H9 (cell line): ENCODE measurements at regions not wholly inside any gene's neighbourhood (a gene's known extent, or its start where the extent isn't known, plus 50 kb on each side); places are given as distances from the start of the nearest gene placed in this dataset.

ENCODE experiments used
- DNase-seq: peaks from one replicate; pipeline ENCODE4 v3.0.0-alpha.2; 2017
- H2AFZ ChIP-seq: one replicate; pipeline ENCODE4 v1.6.1; 2013; ENCODE audit warnings: mild to moderate bottlenecking, low read length, control low read depth, moderate library complexity
- H2AK5ac ChIP-seq: 2 replicates; pipeline ENCODE4 v1.6.1; 2013; ENCODE audit warnings: low read length, control low read depth, mixed read lengths; ENCODE audit not compliant: insufficient read length
- H2BK120ac ChIP-seq: one replicate; pipeline ENCODE4 v1.6.1; 2013; ENCODE audit warnings: low read depth, mild to moderate bottlenecking, low read length, control low read depth, inconsistent platforms; ENCODE audit not compliant: poor library complexity, severe bottlenecking
- H2BK12ac ChIP-seq: 2 replicates; pipeline ENCODE4 v1.6.1; 2013; ENCODE audit warnings: low read length, control low read depth, mixed read lengths, low read depth; ENCODE audit not compliant: insufficient read length
- H2BK15ac ChIP-seq: 2 replicates; pipeline ENCODE4 v1.6.1; 2013; ENCODE audit warnings: low read depth, low read length, control low read depth
- H2BK20ac ChIP-seq: one replicate; pipeline ENCODE4 v1.6.1; 2013; ENCODE audit warnings: low read depth, mild to moderate bottlenecking, low read length, control low read depth, inconsistent platforms; ENCODE audit not compliant: poor library complexity, severe bottlenecking
- H2BK5ac ChIP-seq: 2 replicates; pipeline ENCODE4 v1.6.1; 2013; ENCODE audit warnings: low read length, control low read depth, mixed read lengths; ENCODE audit not compliant: insufficient read length
- H3K14ac ChIP-seq: 2 replicates; pipeline ENCODE4 v1.6.1; 2013; ENCODE audit warnings: low read length, control low read depth; ENCODE audit not compliant: insufficient read depth
- H3K18ac ChIP-seq: 2 replicates; pipeline ENCODE4 v1.6.1; 2013; ENCODE audit warnings: low read depth, mild to moderate bottlenecking, mixed read lengths, low read length, control low read depth; ENCODE audit not compliant: insufficient read length
- H3K23ac ChIP-seq: 2 replicates; pipeline ENCODE4 v1.6.1; 2013; ENCODE audit warnings: low read length, control low read depth, mixed read lengths, low read depth; ENCODE audit not compliant: insufficient read length
- H3K23me2 ChIP-seq: 2 replicates; pipeline ENCODE4 v1.6.1; 2013; ENCODE audit warnings: low read depth, mild to moderate bottlenecking, mixed read lengths, low read length, control low read depth; ENCODE audit not compliant: insufficient read length, poor library complexity, severe bottlenecking
- H3K27ac ChIP-seq: 2 replicates; pipeline ENCODE4 v1.5.1; 2013; ENCODE audit warnings: low read length, control low read depth, mixed read lengths, low read depth; ENCODE audit not compliant: insufficient read length
- H3K27me3 ChIP-seq: 2 replicates; pipeline ENCODE4 v1.6.1; 2013; ENCODE audit warnings: low read length, control low read depth, inconsistent platforms; ENCODE audit not compliant: insufficient read depth
- H3K4ac ChIP-seq: 2 replicates; pipeline ENCODE4 v1.6.1; 2013; ENCODE audit warnings: low read depth, mild to moderate bottlenecking, control low read depth, inconsistent platforms, low read length, moderate library complexity
- H3K4me1 ChIP-seq: 2 replicates; pipeline ENCODE4 v1.6.1; 2013; ENCODE audit warnings: low read length, control low read depth, inconsistent platforms; ENCODE audit not compliant: insufficient read depth
- H3K4me2 ChIP-seq: 2 replicates; pipeline ENCODE4 v1.6.1; 2013; ENCODE audit warnings: low read length, control low read depth, mixed read lengths; ENCODE audit not compliant: insufficient read length, insufficient read depth
- H3K56ac ChIP-seq: 2 replicates; pipeline ENCODE4 v1.6.1; 2013; ENCODE audit warnings: low read depth, mild to moderate bottlenecking, mixed read lengths, low read length, control low read depth; ENCODE audit not compliant: insufficient read length
- H3K79me1 ChIP-seq: 2 replicates; pipeline ENCODE4 v1.6.1; 2013; ENCODE audit warnings: low read depth, mild to moderate bottlenecking, moderate library complexity, low read length, control low read depth, inconsistent platforms; ENCODE audit not compliant: insufficient read depth, poor library complexity, severe bottlenecking
- H3K79me2 ChIP-seq: 2 replicates; pipeline ENCODE4 v1.6.1; 2013; ENCODE audit warnings: low read length, control low read depth, inconsistent platforms; ENCODE audit not compliant: insufficient read depth
- H3K9ac ChIP-seq: 2 replicates; pipeline ENCODE4 v1.6.1; 2013; ENCODE audit warnings: low read length, control low read depth, mixed read lengths; ENCODE audit not compliant: insufficient read length; ENCODE audit errors: extremely low read depth
- H3K9me3 ChIP-seq: one replicate; pipeline ENCODE4 v1.6.1; 2013; ENCODE audit warnings: low read depth, low read length, inconsistent platforms; ENCODE audit not compliant: control insufficient read depth
- H3T11ph ChIP-seq: one replicate; pipeline ENCODE4 v1.6.1; 2013; ENCODE audit warnings: mild to moderate bottlenecking, low read length, control low read depth, inconsistent platforms
- H4K20me1 ChIP-seq: one replicate; pipeline ENCODE4 v1.6.1; 2013; ENCODE audit not compliant: control insufficient read depth, insufficient read length, insufficient read depth
- H4K5ac ChIP-seq: 2 replicates; pipeline ENCODE4 v1.6.1; 2013; ENCODE audit warnings: low read depth, mild to moderate bottlenecking, mixed read lengths, low read length, control low read depth; ENCODE audit not compliant: insufficient read length
- H4K8ac ChIP-seq: replicated peaks from 2 replicates; pipeline ENCODE4 v1.6.1; 2013; ENCODE audit warnings: low read length, control low read depth, mixed read lengths, low read depth; ENCODE audit not compliant: insufficient read length
- H4K91ac ChIP-seq: 2 replicates; pipeline ENCODE4 v1.6.1; 2013; ENCODE audit warnings: low read depth, mild to moderate bottlenecking, moderate library complexity, mixed read lengths, low read length, control low read depth; ENCODE audit not compliant: insufficient read length
- H3K27ac Mint-ChIP-seq, 3 experiments: 2 replicates in 2 of 3; 3 replicates in 1 of 3; pipeline ENCODE4 v1.8.0; 2020 to 2021; ENCODE audit warnings: mixed read lengths in 3 of 3, mild to moderate bottlenecking in 1 of 3, moderate library complexity in 1 of 3
- H3K27me3 Mint-ChIP-seq: 2 replicates; pipeline ENCODE4 v1.8.0; 2021; ENCODE audit warnings: low read depth, mild to moderate bottlenecking, moderate library complexity, mixed read lengths
- H3K36me3 Mint-ChIP-seq, 3 experiments: 2 replicates in 2 of 3; 3 replicates in 1 of 3; pipeline ENCODE4 v1.8.0; 2020 to 2021; ENCODE audit warnings: low read depth in 3 of 3, mixed read lengths in 3 of 3; ENCODE audit not compliant: insufficient read depth in 1 of 3
- H3K4me1 Mint-ChIP-seq, 2 experiments: 2 replicates each; pipeline ENCODE4 v1.8.0; 2020; ENCODE audit warnings: mixed read lengths in 2 of 2
- H3K4me3 Mint-ChIP-seq, 2 experiments: 2 replicates in 1 of 2; 3 replicates in 1 of 2; pipeline ENCODE4 v1.8.0; 2020 to 2021; ENCODE audit warnings: mild to moderate bottlenecking in 2 of 2, mixed read lengths in 2 of 2, moderate library complexity in 1 of 2
- H3K9me3 Mint-ChIP-seq, 2 experiments: 2 replicates in 1 of 2; 3 replicates in 1 of 2; pipeline ENCODE4 v1.8.0; 2020; ENCODE audit warnings: mild to moderate bottlenecking in 2 of 2, mixed read lengths in 2 of 2, moderate library complexity in 1 of 2
- WGBS: extraction: QIAGEN DNeasy Blood & Tissue Kit; methylation state at CpG from one replicate; pipeline ENCODE4 v1.1.7; 2013; ENCODE audit warnings: missing lambda C conversion rate, low lambda C conversion rate, mixed read lengths; ENCODE audit not compliant: insufficient read length; ENCODE audit errors: extremely low coverage; 5-methylcytosine and 5-hydroxymethylcytosine counted together
- TF ChIP-seq, protein P1 (sequence below): fragments of 200-600 bp; sonication (generic); conservative IDR thresholded peaks from 3 replicates; pipeline ENCODE4 v1.8.0; 2021; ENCODE audit warnings: antibody characterized with exemption, mild to moderate bottlenecking

- no peak for DNase-seq
- Histone ChIP-seq H2BK12ac (no peak overlapping the region), H3K9me3 (no peaks in the 10 kb centered on the region), H3K79me2 (no peaks in the 10 kb centered on the region), H3K56ac (no peak overlapping the region), H2AFZ (no peak overlapping the region), H2BK15ac (no peak overlapping the region), H4K91ac (no peak overlapping the region), H3K4ac (no peak overlapping the region), H3K79me1 (no peaks in the 10 kb centered on the region), H3K4me1 (no peaks in the 10 kb centered on the region), H3K27ac (no peak overlapping the region), H3K4me2 (no peak overlapping the region), H3K18ac (no peak overlapping the region), H3K23ac (no peak overlapping the region), H4K8ac (no peak overlapping the region), H3K23me2 (no peaks in the 10 kb centered on the region), H3K27me3 (no peaks in the 10 kb centered on the region), H3K14ac (no peak overlapping the region), H2BK5ac (no peak overlapping the region), H2BK20ac (no peak overlapping the region), H2AK5ac (no peak overlapping the region), H3T11ph (no peak overlapping the region), H2BK120ac (no peak overlapping the region), H4K20me1 (no peaks in the 10 kb centered on the region), H4K5ac (no peak overlapping the region), H3K9ac (no peak overlapping the region)
- no CpG with 5 or more reads among the region's 1 CpG for WGBS
- Mint-ChIP-seq H3K4me1 (no peaks in the 10 kb centered on the region), H3K9me3 (no peaks in the 10 kb centered on the region), H3K4me3 (no peak overlapping the region), H3K27ac (no peak overlapping the region), H3K27me3 (peaks cover 2% of the 10 kb centered on the region), H3K36me3 (no peaks in the 10 kb centered on the region)
- TF ChIP-seq, protein P1, sequence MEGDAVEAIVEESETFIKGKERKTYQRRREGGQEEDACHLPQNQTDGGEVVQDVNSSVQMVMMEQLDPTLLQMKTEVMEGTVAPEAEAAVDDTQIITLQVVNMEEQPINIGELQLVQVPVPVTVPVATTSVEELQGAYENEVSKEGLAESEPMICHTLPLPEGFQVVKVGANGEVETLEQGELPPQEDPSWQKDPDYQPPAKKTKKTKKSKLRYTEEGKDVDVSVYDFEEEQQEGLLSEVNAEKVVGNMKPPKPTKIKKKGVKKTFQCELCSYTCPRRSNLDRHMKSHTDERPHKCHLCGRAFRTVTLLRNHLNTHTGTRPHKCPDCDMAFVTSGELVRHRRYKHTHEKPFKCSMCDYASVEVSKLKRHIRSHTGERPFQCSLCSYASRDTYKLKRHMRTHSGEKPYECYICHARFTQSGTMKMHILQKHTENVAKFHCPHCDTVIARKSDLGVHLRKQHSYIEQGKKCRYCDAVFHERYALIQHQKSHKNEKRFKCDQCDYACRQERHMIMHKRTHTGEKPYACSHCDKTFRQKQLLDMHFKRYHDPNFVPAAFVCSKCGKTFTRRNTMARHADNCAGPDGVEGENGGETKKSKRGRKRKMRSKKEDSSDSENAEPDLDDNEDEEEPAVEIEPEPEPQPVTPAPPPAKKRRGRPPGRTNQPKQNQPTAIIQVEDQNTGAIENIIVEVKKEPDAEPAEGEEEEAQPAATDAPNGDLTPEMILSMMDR: no peak
Observed at GRCh38 chr3:550471-550870, 353.9 kb downstream of the CHL1 start.
